GM21381 (cell line): ENCODE measurements at regions not wholly inside any gene's neighbourhood (a gene's known extent, or its start where the extent isn't known, plus 50 kb on each side); places are given as distances from the start of the nearest gene placed in this dataset.

ENCODE experiments used
- ATAC-seq: cut with Tn5 transposase; IDR thresholded peaks from one replicate; pipeline ENCODE4 v1.9.1; 2021; ENCODE audit warnings: mild to moderate bottlenecking, moderate library complexity; ENCODE audit not compliant: unreplicated experiment

- ATAC-seq = no peak
These were observed 132.8 kb upstream of the TCERG1L start for GRCh38 chr10:131444286-131444685.

GRCh38 chr10:131444862-131445461 is 133.4 kb upstream of the TCERG1L start:
- ATAC-seq = no peak

GRCh38 chr10:131445623-131446022 is 134.1 kb upstream of the TCERG1L start:
- ATAC-seq = no peak

- ATAC-seq = no peak
These were observed 134.7 kb upstream of the TCERG1L start for GRCh38 chr10:131446171-131446570.

- ATAC-seq = no peak
These were observed 136.7 kb upstream of the TCERG1L start for GRCh38 chr10:131448171-131448570.

- no peak for ATAC-seq
These were observed 137.4 kb upstream of the TCERG1L start for GRCh38 chr10:131448883-131449282.

- ATAC-seq = no peak
These were observed 138.8 kb upstream of the TCERG1L start for GRCh38 chr10:131450216-131450765.

- no peak for ATAC-seq
These were observed 140.0 kb upstream of the TCERG1L start for GRCh38 chr10:131451407-131452015.

GRCh38 chr10:131452926-131453720 is 141.6 kb upstream of the TCERG1L start:
- ATAC-seq = no peak

GRCh38 chr10:131453721-131454634 is 142.5 kb upstream of the TCERG1L start:
- ATAC-seq = no peak

GRCh38 chr10:131456411-131456810 is 144.9 kb upstream of the TCERG1L start:
- no peak for ATAC-seq

GRCh38 chr10:131461093-131461492 is 149.6 kb upstream of the TCERG1L start:
- no peak for ATAC-seq

- ATAC-seq = no peak
These were observed 153.3 kb upstream of the TCERG1L start for GRCh38 chr10:131464789-131465188.

- no peak for ATAC-seq
These were observed 158.0 kb upstream of the TCERG1L start for GRCh38 chr10:131469551-131469950.

GRCh38 chr10:131473645-131474044 is 162.1 kb upstream of the TCERG1L start:
- ATAC-seq = no peak

- no peak for ATAC-seq
These were observed 162.9 kb upstream of the TCERG1L start for GRCh38 chr10:131474416-131474815.

- ATAC-seq = no peak
These were observed 163.5 kb upstream of the TCERG1L start for GRCh38 chr10:131475043-131475442.

- ATAC-seq = no peak
These were observed 164.3 kb upstream of the TCERG1L start for GRCh38 chr10:131475803-131476202.

GRCh38 chr10:131477457-131478121 is 166.1 kb upstream of the TCERG1L start:
- ATAC-seq = no peak

GRCh38 chr10:131478377-131478989 is 167.0 kb upstream of the TCERG1L start:
- no peak for ATAC-seq
